Colonic mucosa (tissue), 4 donors: ENCODE measurements at regions not wholly inside any gene's neighbourhood (a gene's known extent, or its start where the extent isn't known, plus 50 kb on each side); places are given as distances from the start of the nearest gene placed in this dataset.

Experiments used
- DNase-seq: peaks from one replicate; pipeline ENCODE4 v3.0.0-alpha.2; 2020
- H3K27ac ChIP-seq: fragments of 200-600 bp; one replicate; pipeline ENCODE4 v1.8.0; 2021
- H3K27me3 ChIP-seq: fragments of 200-600 bp; one replicate; pipeline ENCODE4 v1.8.0; 2021
- H3K36me3 ChIP-seq: fragments of 200-600 bp; one replicate; pipeline ENCODE4 v1.8.0; 2021
- H3K4me1 ChIP-seq: fragments of 200-600 bp; one replicate; pipeline ENCODE4 v1.8.0; 2021; ENCODE audit warnings: mild to moderate bottlenecking
- H3K4me3 ChIP-seq: fragments of 200-600 bp; one replicate; pipeline ENCODE4 v1.8.0; 2021
- H3K9ac ChIP-seq, 2 donors: one replicate each; pipeline ENCODE4 v1.7.0; 2013; ENCODE audit warnings: control low read depth in 2 of 2, low read depth in 2 of 2, low read length in 2 of 2
- H3K9me3 ChIP-seq: fragments of 200-600 bp; one replicate; pipeline ENCODE4 v1.8.0; 2021
- intact Hi-C: fragments of 100-400 bp; cut with DNase I; formaldehyde crosslinking; loops from one replicate; pipeline ENCODE4 v1.14.1; 2022
- TF ChIP-seq, protein P1 (sequence below): fragments of 200-600 bp; IDR thresholded peaks from one replicate; pipeline ENCODE4 v1.8.0; 2022; ENCODE audit warnings: antibody characterized with exemption, mild to moderate bottlenecking
- donor health status: healthy.
- donor health status: DM: no; HTN: no; CAD: no.
- donor health status: DM: no; HTN: no; CAD: no.

DNA sequence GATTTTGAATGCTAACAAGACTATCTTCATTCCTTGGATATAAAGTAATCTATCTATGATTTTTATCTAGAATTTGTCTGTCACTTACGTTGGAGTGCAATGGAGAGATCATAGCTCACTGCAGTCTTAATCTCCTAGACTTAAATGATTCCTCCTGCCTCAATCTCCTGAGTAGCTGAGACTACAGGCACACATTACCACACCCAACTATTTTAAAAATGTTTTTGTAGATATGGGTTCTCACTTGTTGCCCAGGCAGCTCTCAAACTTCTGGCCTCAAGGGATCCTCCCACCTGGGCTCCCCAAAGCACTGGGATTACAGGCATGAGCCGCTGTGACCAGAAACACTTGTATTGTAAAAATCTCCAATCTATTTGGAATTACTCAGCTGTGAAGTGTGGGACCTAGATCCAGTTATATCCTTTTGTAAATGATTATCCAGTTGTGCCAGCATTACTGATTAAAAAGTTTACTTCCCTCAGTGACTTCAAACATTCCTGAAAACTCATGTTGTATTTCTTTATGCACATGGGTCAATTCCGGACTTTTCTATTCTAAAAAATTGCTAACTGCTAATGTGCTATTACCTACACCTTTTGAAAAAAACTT lies 1793.8 kb upstream of the WWC1 start:
- DNase-seq, result no peak
- Histone ChIP-seq H3K4me3 (no peak overlapping the region), H3K9ac (no peak overlapping the region), H3K9me3 (no peaks in the 10 kb centered on the region), H3K4me1 (no peaks in the 10 kb centered on the region), H3K27me3 (no peaks in the 10 kb centered on the region), H3K27ac (no peak overlapping the region), H3K36me3 (no peaks in the 10 kb centered on the region)
- intact Hi-C loops, result no loop called here
- TF ChIP-seq, protein P1, sequence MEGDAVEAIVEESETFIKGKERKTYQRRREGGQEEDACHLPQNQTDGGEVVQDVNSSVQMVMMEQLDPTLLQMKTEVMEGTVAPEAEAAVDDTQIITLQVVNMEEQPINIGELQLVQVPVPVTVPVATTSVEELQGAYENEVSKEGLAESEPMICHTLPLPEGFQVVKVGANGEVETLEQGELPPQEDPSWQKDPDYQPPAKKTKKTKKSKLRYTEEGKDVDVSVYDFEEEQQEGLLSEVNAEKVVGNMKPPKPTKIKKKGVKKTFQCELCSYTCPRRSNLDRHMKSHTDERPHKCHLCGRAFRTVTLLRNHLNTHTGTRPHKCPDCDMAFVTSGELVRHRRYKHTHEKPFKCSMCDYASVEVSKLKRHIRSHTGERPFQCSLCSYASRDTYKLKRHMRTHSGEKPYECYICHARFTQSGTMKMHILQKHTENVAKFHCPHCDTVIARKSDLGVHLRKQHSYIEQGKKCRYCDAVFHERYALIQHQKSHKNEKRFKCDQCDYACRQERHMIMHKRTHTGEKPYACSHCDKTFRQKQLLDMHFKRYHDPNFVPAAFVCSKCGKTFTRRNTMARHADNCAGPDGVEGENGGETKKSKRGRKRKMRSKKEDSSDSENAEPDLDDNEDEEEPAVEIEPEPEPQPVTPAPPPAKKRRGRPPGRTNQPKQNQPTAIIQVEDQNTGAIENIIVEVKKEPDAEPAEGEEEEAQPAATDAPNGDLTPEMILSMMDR, result no peak

DNA sequence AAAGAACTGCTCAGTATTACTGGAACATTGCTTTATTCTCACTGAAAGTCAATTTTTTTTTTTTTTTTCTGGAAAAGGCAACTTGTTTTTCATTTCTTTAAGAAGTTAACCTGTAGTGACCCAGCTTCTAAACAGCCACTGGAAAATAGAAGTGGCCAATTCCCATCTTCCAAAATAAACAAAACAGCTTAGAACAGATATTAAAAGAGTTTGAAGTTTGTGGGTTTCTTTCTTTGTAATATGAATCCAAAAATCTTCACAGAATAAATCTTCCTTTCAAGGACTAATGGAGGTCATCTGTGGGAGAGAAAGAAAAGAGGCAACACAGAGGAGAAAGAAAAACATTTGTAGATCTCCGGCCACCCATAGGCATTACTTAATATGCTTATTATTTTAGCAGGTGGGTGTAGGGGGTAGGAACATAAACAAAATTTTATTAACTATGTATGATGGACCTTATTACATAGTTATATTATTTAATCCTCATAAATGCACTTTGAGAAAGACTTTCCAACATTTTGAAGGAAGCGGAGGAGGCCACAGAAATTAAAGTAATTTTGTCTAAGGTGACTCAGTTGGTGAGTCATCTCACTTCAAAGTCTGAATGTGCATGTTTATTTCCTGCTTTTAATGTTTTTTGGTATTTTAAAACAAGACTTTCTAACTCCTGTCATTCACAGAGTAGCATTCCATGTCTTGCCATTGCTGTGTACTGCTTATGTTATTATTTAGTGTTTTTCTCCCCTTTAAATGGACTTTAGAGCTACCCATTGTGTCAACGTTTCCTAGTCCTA lies 1791.8 kb upstream of the WWC1 start:
- no peak overlapping the region for H3K27ac ChIP-seq
- H3K9me3 ChIP-seq, result no peaks in the 10 kb centered on the region
- H3K9ac ChIP-seq, result no peak overlapping the region
- no peak overlapping the region for H3K4me3 ChIP-seq
- DNase-seq, result no peak
- intact Hi-C loops, result no loop called here
- H3K27me3 ChIP-seq, result no peaks in the 10 kb centered on the region
- no peaks in the 10 kb centered on the region for H3K36me3 ChIP-seq
- TF ChIP-seq, protein P1, result no peak
- no peaks in the 10 kb centered on the region for H3K4me1 ChIP-seq

DNA sequence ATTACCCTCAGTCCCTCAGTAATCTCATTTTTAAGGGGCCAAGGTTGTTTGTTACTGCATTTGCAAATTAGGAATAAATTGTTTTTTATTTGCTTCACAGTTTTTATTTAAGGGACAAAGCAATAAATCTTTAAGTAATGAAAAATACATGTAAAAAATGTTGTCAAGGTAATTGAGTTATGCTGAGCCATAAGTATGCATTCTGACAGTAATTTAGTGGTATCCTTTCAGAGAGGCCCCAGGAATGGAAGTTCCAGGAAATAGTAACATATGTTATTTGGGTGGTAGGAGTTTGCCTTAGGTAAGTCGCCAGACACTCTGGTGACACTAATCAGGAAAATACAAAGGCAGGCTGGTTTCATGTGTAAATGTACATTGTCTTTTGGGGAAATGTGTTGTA lies 1787.9 kb upstream of the WWC1 start:
- TF ChIP-seq, protein P1, result no peak
- no peaks in the 10 kb centered on the region for H3K27me3 ChIP-seq
- no peak for DNase-seq
- no peaks in the 10 kb centered on the region for H3K36me3 ChIP-seq
- intact Hi-C loops, result no loop called here
- H3K27ac ChIP-seq, result no peak overlapping the region
- no peaks in the 10 kb centered on the region for H3K9me3 ChIP-seq
- H3K9ac ChIP-seq, result no peak overlapping the region
- no peaks in the 10 kb centered on the region for H3K4me1 ChIP-seq
- no peak overlapping the region for H3K4me3 ChIP-seq

DNA sequence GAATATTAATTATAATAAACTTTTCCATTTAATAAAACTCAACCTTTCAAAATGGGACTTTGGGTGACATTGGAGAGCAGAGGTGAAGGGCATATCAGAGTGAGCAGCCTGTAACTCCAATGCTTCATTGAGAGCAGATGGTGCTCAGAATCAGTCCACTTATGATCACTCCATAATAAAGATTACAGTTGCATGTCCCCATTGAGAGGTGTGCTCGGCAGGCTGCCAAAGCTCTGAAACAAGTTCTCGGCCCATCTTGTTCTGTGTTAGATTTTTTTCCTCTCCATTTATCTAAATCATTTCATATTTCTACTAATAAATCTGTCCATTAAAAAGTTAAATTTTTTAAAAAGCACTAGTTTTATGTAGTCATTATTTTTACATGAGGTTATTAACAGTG lies 1786.4 kb upstream of the WWC1 start:
- no peaks in the 10 kb centered on the region for H3K9me3 ChIP-seq
- no peak overlapping the region for H3K27ac ChIP-seq
- intact Hi-C loops, result no loop called here
- no peak overlapping the region for H3K9ac ChIP-seq
- TF ChIP-seq, protein P1, result no peak
- no peak overlapping the region for H3K4me3 ChIP-seq
- H3K36me3 ChIP-seq, result no peaks in the 10 kb centered on the region
- no peak for DNase-seq
- H3K27me3 ChIP-seq, result no peaks in the 10 kb centered on the region
- no peaks in the 10 kb centered on the region for H3K4me1 ChIP-seq

DNA sequence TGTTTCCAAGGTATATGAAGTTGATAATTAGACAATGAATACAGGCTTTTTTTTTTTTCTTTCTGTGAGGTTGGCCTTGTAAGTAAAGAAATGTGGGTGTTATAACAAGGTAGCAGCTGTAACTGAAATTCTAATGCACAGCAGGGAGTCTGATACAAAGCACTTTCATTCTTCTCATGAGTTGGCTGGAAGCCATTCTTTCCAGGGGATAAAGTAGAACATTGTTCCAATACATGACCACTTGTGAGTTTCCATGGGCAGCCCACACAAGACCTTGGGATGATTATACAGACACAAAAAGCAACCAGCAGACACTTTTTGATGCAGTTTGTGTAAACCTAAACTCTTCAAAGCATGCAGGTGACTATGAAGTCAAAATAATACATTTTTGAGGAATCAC lies 1785.9 kb upstream of the WWC1 start:
- no peak for DNase-seq
- intact Hi-C loops, result no loop called here
- no peaks in the 10 kb centered on the region for H3K9me3 ChIP-seq
- no peak overlapping the region for H3K27ac ChIP-seq
- no peaks in the 10 kb centered on the region for H3K36me3 ChIP-seq
- no peak overlapping the region for H3K9ac ChIP-seq
- H3K27me3 ChIP-seq, result no peaks in the 10 kb centered on the region
- TF ChIP-seq, protein P1, result no peak
- H3K4me1 ChIP-seq, result no peaks in the 10 kb centered on the region
- no peak overlapping the region for H3K4me3 ChIP-seq
